Amygdala (tissue), 56 donors: ENCODE measurements at regions not wholly inside any gene's neighbourhood (a gene's known extent, or its start where the extent isn't known, plus 50 kb on each side); places are given as distances from the start of the nearest gene placed in this dataset.

Experiments used
- DNase-seq, 56 donors: peaks; one replicate each; lab custom pipeline; 2025; lab: John Stamatoyannopoulos, UW

- DNase-seq, result no peak
Measured at GRCh38 chr3:187924651-187925050, 179.4 kb upstream of the BCL6 start.

GRCh38 chr3:187925326-187925725 is 180.1 kb upstream of the BCL6 start:
- no peak for DNase-seq

GRCh38 chr3:187926620-187927019 is 181.4 kb upstream of the BCL6 start:
- no peak for DNase-seq

- DNase-seq, result no peak
Measured at GRCh38 chr3:187927565-187927964, 182.3 kb upstream of the BCL6 start.

GRCh38 chr3:187929112-187929816 is 184.0 kb upstream of the BCL6 start:
- DNase-seq, result no peak

DNA sequence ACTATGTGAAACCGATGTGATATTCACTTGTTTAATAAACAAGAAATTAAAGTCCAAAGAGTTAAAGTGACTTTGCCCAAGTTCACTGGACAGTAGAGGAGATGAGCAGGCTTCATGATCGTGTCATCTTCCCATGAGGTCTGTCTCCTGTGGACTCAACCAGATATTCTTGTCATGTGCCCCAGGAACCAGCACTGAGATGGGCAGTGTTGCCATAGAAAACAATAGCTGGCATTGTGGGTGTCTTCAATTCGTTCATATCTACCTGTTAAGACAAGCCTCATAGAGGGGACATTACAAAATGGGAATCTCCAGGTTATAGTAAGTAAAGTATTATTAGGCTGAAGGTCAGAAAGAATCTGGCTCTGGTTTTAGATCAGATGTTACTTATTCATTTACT is 184.8 kb upstream of the BCL6 start:
- DNase-seq, result no peak

DNA sequence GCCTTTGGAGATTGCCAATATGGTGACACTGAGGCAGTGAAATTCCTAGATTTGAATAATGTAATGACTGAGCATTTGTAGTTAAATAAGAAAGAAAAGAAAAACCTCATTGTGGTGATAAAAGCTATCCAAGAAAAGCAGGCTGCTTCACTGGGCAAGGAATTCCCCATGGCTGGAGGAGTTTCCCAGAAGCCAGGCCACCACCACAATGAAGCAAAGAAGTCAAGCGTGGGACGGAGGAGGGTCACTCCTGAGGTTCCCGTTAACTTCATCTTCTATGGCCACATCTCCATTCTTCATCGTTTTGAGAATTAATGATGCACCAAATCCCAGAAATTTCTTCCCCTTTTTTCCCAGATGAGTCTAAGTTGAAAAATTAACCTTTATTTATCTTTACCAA is 185.8 kb upstream of the BCL6 start:
- DNase-seq, result no peak

GRCh38 chr3:187931770-187932278 is 186.6 kb upstream of the BCL6 start:
- DNase-seq, result no peak

- DNase-seq, result no peak
Measured at GRCh38 chr3:187932530-187932929, 187.3 kb upstream of the BCL6 start.

DNA sequence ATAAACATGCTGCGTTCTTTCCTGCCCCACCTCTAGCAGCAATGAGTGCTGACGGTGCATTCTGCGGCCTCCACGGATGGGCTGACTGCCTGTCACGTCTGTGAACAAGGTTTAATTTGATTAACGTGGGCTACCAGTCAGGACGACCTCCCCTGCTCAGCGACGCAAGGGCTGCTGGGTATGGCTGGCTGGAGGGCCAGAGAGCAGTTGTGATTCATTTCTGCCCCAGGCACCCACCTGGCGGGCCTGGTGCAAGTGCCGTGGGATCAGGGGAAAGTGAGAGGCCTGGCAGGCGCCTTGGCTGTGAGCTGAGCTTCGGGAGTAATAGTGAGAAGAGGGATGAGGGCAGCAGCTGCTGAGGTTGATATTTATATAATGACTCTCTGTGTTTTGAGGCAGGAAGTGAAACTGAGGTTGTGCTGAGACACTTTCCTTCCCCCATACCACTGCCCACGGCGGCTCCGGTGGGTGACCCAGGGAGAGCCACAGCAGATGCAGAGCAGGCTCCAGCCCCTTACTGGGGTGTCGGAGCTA is 190.4 kb upstream of the BCL6 start:
- DNase-seq, result no peak

DNA sequence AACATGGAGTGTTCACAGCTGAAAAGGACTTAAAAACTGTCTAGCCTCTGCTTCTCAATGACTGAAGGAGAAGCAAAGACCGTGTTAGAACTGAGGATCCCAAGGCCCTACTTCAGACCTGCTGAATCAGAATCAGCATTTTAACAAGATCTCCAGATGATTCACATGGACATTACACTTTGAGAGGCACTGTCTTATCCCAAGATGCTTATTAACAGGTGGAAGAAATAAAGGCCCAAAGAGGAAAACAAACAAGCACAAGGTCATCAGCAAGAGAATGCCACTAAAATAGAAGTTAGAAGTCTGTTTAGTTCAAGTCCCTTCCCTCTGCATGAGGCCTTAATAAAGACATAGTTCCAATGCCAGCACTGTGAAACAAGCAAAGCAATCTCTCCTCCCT is 191.4 kb upstream of the BCL6 start:
- DNase-seq, result no peak

GRCh38 chr3:187939891-187940290 is 194.6 kb upstream of the BCL6 start:
- no peak for DNase-seq

DNA sequence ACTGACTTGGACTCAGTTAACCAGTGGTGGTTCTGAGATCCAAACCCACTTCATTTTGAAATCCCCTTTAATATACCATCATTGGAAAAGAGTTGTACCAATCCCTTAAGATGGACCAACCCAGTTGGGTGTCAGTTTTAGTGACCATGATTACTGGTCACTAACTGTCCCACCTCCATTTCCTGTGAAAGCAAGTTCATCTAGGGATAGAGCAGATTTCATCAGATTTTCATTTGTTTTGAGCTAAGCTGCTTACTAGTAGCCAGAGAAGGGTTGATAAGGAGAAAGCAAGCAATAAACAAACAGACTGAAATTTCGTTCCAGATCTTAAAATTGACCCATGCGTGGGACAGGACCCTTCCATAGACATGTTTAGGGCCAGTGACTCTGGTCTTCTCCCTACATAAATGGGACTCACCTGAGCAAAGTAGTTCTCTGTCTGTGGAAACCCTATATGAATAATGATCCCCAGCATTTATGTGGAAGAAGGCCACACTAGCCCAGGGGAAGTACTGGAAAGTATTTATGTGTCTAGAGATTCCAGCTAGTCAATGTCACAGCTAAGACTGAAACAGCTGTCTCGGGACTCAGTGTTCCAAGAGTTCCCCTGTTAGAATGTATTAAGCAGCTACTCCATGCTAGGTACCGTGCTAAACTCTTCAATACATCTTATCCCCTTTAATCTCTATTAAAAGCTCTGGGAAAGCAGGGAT is 196.0 kb upstream of the BCL6 start:
- no peak for DNase-seq

DNA sequence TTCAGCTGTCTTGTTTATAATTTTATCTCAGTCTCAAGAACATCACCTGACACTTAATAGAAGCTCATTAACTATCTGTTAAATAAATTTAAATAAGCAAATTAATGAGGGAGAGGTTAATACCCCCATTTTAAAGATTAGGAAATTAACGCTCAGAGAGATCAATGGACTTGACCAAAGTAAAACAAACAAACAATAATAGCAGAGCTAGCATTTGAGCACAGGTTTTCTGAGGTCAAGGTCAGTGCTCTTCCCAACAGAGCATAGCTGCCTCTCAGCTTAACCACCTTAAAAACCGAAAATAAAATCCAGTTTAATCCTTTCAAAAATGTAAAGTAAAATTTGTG is 196.6 kb upstream of the BCL6 start:
- no peak for DNase-seq

GRCh38 chr3:187942658-187943241 is 197.5 kb upstream of the BCL6 start:
- no peak for DNase-seq

DNA sequence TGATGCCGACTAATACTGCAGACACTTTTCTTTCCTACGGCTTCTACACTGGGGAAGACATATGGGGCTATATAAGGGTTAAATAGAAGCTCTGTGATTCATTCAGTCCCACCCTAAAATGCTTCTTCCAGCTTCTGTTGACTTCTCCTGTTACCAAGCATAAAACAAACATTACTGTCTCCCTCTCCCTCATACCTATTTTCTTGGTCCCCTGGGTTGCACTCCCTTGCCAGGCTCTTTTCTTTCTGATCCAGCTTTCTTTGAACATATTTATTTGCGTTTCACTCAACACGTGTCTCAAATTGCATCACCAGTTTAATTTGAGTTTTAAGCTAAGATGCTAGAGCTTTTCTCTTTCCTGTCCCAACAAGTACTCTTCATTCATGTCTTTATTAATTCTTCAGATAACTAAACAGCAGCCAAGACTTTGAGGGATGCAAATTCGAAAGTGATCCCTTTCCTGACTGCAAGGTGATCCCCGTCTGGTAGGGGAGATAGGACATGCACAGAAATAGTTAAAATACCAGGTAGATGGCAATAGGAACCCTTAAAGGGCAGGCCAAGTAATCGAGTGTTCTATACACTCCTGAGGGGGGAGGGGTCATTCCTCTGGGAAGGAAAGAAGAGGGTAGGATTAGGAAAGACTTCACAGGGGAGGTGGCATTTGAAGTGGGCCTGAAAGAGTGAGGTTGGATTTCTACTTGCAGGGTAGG is 198.6 kb upstream of the BCL6 start:
- DNase-seq, result no peak

DNA sequence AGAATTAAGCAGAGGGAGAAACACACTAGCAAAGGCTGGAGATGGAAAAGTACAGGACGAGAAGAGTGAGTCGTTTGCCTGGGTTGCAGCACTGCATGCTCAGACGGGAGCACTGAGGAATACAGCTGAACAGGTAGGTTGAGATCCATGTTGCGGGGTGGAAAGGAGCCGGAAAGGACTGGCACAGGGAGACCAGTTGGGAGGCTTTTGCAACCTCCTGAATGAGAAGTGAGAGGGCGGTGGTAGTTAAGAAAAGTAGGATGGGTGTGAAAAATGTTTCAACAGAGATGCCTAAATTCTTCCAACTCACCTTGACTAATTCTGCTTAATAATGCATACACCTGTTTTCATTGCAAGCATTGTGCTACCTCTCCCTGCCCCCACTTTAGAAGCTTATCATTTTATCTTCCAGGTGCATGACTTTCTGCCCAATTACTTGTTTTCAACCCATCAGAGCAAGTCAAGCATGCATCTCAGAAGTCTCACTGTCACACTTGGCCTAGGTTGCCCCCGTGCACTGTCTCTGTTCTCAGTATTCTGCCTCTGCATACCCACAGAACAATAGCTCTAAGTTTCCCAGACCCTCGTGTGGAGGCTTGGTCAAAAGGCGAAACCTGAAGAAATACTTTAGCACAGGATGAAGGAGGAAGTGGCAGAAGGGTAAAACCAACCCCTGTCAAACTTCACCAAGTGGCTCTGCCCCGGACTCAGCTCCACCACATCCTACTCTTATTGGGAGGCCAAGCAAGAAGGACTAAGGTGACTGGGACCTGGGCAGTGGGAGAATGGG is 199.3 kb upstream of the BCL6 start:
- no peak for DNase-seq

- no peak for DNase-seq
Measured at GRCh38 chr3:187945374-187945773, 200.1 kb upstream of the BCL6 start.

DNA sequence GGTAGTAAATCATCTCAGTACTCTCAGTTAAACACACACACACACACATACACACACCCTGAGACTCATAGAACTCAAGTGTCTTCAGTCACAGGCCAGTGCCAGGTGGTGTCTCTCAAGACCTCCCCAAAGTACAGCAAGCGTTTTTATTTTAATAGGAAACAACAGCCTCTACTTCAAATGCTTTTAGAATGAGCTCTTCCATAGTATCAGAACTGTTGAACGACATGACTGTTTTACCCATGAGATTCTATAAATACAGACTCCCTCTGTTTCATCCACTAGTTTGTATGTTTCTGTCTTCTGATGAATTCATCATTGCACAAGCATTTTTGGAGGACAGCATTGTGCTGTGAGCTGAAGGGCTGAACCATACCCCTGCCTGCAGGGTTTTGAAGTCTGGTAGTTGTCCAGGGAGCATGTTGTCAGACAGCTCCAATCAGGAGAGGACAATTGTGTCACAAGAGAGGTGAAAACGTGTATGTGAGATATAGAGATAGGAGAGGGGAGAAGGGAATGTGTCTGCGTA is 201.0 kb upstream of the BCL6 start:
- DNase-seq, result no peak

DNA sequence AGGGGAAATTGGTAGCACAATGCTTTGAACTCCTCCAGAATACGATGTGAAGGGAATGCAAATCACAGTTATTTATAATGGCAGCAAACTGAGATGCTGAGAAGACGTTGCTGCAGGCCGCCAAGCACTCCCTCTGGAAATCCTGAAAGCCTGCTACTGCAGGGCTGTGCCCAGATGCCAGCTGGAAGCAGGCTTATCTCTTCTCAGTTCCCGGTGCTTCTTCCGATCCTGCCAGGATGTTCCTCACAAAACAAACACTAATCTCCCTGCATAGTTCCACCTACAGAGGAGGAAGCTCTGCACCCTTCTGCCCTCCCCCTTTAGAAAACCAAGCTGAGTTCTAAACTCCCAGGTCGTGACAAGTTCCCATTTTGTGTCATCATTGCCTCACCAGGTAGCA is 201.7 kb upstream of the BCL6 start:
- no peak for DNase-seq
